ENCODE measurements at regions not wholly inside any gene's neighbourhood (a gene's known extent, or its start where the extent isn't known, plus 50 kb on each side); places are given as distances from the start of the nearest gene placed in this dataset.
"Not testable (repeated sequence)": the region's sequence is repeated elsewhere in the genome, so short reads cannot be mapped to it uniquely, and the experiment has no call there.

- no peak for DNase-seq
These were observed 54.8 kb upstream of the HMGB1 start for GRCh38 chr13:30520571-30520970.

GRCh38 chr13:30523211-30523610, 57.5 kb upstream of the HMGB1 start:
- no peak for DNase-seq

GRCh38 chr13:30523817-30524216, 58.1 kb upstream of the HMGB1 start:
- DNase-seq: not testable (repeated sequence)

- DNase-seq: peak in 1 of 2 donors; percentile 16
These were observed 59.5 kb upstream of the HMGB1 start for GRCh38 chr13:30525212-30525611.

- DNase-seq: no peak
These were observed 61.1 kb upstream of the HMGB1 start for GRCh38 chr13:30526612-30527495.

GRCh38 chr13:30529085-30529834, 63.5 kb upstream of the HMGB1 start:
- no peak for DNase-seq

- no peak for DNase-seq
These were observed 69.3 kb upstream of the HMGB1 start for GRCh38 chr13:30535046-30535445.

- DNase-seq: no peak
These were observed 72.4 kb upstream of the USPL1 start for GRCh38 chr13:30545320-30545719.

- peak in 1 of 2 donors; percentile 11 for DNase-seq
These were observed 69.7 kb upstream of the USPL1 start for GRCh38 chr13:30548046-30548445.

- DNase-seq: peak; percentile 9 to 47
These were observed 66.5 kb upstream of the USPL1 start for GRCh38 chr13:30551189-30551588.

- DNase-seq: no peak
These were observed 65.2 kb upstream of the USPL1 start for GRCh38 chr13:30552567-30552966.

GRCh38 chr13:30559274-30559673, 58.4 kb upstream of the USPL1 start:
- no peak for DNase-seq

- no peak for DNase-seq
These were observed 57.5 kb upstream of the USPL1 start for GRCh38 chr13:30560212-30560611.

- DNase-seq: no peak
These were observed 56.2 kb upstream of the USPL1 start for GRCh38 chr13:30561511-30561910.

- DNase-seq: no peak
These were observed 53.2 kb upstream of the USPL1 start for GRCh38 chr13:30564489-30564888.

- DNase-seq: no peak
These were observed 52.1 kb upstream of the USPL1 start for GRCh38 chr13:30565658-30566057.

GRCh38 chr13:30567072-30567471, 50.6 kb upstream of the USPL1 start:
- no peak for DNase-seq
